HCT116 (cell line): ENCODE measurements at regions not wholly inside any gene's neighbourhood (a gene's known extent, or its start where the extent isn't known, plus 50 kb on each side); places are given as distances from the start of the nearest gene placed in this dataset.

Experiments
- ATAC-seq: fragments of 200-7000 bp; cut with Tn5 transposase; 2 replicates; pipeline ENCODE4 v1.9.1; 2020; ENCODE audit warnings: mild to moderate bottlenecking, moderate library complexity
- BruUV-seq: library from RNA; stranded (reverse); fragments of 400-500 nt; replicated peaks from 2 replicates; lab custom pipeline; 2021; lab: Mats Ljungman, UMichigan
- CTCF ChIA-PET: fragments of 300-600 bp; sonication (Branson Sonifier 250); formaldehyde crosslinking; loops from one replicate; lab custom pipeline; 2021; ENCODE audit warnings: antibody characterized with exemption; lab: Charles Lee
- POLR2A ChIA-PET: fragments of 300-600, 350-600 bp; sonication (Branson Sonifier 250); formaldehyde crosslinking; loops from one replicate; lab custom pipeline; 2021; ENCODE audit warnings: antibody characterized with exemption; lab: Charles Lee
- RAD21 ChIA-PET, 2 experiments: fragments of 300-600 bp; sonication (Branson Sonifier 250); formaldehyde crosslinking; loops; one replicate each; lab custom pipeline; 2023; ENCODE audit warnings: low total read pairs in 2 of 2; ENCODE audit not compliant: uncharacterized antibody in 2 of 2, unreplicated experiment in 2 of 2, low non-redundant PET in 1 of 2; lab: Charles Lee
- DNase-seq: peaks from one replicate; pipeline ENCODE4 v3.0.0-alpha.2; 2010; ENCODE audit warnings: low read depth, low spot score
- H2AFZ ChIP-seq: fragments of 200-600 bp; shearing (Covaris generic), sonication (generic); 2 replicates; pipeline ENCODE4 v1.6.1; 2017; ENCODE audit warnings: low read depth, mixed run types, mixed read lengths, antibody characterized with exemption, low read length; ENCODE audit not compliant: poor library complexity, severe bottlenecking
- H3K27ac ChIP-seq: 2 replicates; pipeline ENCODE4 v1.5.1; 2012; ENCODE audit warnings: low read depth, low read length
- H3K27me3 ChIP-seq: fragments of 200-600 bp; sonication (generic); 2 replicates; pipeline ENCODE4 v1.6.1; 2016; ENCODE audit warnings: mixed run types, low read length, mixed read lengths; ENCODE audit not compliant: insufficient read depth
- H3K36me3 ChIP-seq, 2 experiments: fragments of 200-500 bp in 1 of 2; fragments of 200-600 bp in 1 of 2; sonication (Bioruptor generic) in 1 of 2; sonication (generic) in 1 of 2; 2 replicates each; pipeline versions ENCODE4 v1.5.1 to v1.6.1; 2014 to 2016; ENCODE audit warnings: low read length in 2 of 2, inconsistent platforms in 1 of 2, mixed read lengths in 1 of 2, mixed run types in 1 of 2; ENCODE audit not compliant: insufficient read depth in 2 of 2, control insufficient read depth in 1 of 2
- H3K4me1 ChIP-seq, 2 experiments: fragments of 200-600 bp in 1 of 2; sonication (generic) in 1 of 2; 2 replicates each; pipeline versions ENCODE4 v1.5.1 to v1.6.1; 2012 to 2017; ENCODE audit warnings: low read length in 2 of 2, inconsistent platforms in 1 of 2, mild to moderate bottlenecking in 1 of 2, mixed read lengths in 1 of 2, mixed run types in 1 of 2, moderate library complexity in 1 of 2; ENCODE audit not compliant: insufficient read depth in 2 of 2, control insufficient read depth in 1 of 2
- H3K4me2 ChIP-seq: fragments of 200-600 bp; sonication (generic); 2 replicates; pipeline ENCODE4 v1.6.1; 2017; ENCODE audit warnings: mixed run types, low read length, mixed read lengths
- H3K4me3 ChIP-seq, 2 experiments: fragments of 200-600 bp in 1 of 2; sonication (generic) in 1 of 2; replicated peaks in 1 of 2; 2 replicates each; pipeline ENCODE4 v1.5.1; 2011 to 2016; ENCODE audit warnings: low read length in 2 of 2, control low read depth in 1 of 2, low read depth in 1 of 2, mild to moderate bottlenecking in 1 of 2, mixed read lengths in 1 of 2, mixed run types in 1 of 2
- H3K79me2 ChIP-seq: fragments of 200-600 bp; sonication (generic); 2 replicates; pipeline ENCODE4 v1.6.1; 2017; ENCODE audit warnings: mild to moderate bottlenecking, mixed run types, low read length, moderate library complexity, mixed read lengths; ENCODE audit not compliant: insufficient read depth
- H3K9ac ChIP-seq: fragments of 200-600 bp; sonication (generic); 2 replicates; pipeline ENCODE4 v1.6.1; 2016; ENCODE audit warnings: low read length, mixed read lengths
- H3K9me2 ChIP-seq: fragments of 200-600 bp; sonication (generic), shearing (Covaris generic); 2 replicates; pipeline ENCODE4 v1.6.1; 2017; ENCODE audit warnings: mixed run types, mild to moderate bottlenecking, moderate library complexity; ENCODE audit not compliant: insufficient read depth
- H3K9me3 ChIP-seq, 2 experiments: fragments of 200-500 bp in 1 of 2; fragments of 200-600 bp in 1 of 2; sonication (Bioruptor generic) in 1 of 2; sonication (generic) in 1 of 2; 2 replicates each; pipeline ENCODE4 v1.6.1; 2014 to 2017; ENCODE audit warnings: low read length in 2 of 2, mixed read lengths in 2 of 2, inconsistent platforms in 1 of 2, low read depth in 1 of 2, mild to moderate bottlenecking in 1 of 2, mixed run types in 1 of 2, moderate library complexity in 1 of 2; ENCODE audit not compliant: control insufficient read depth in 1 of 2, insufficient read depth in 1 of 2
- H4K20me1 ChIP-seq: fragments of 200-600 bp; sonication (generic), shearing (Covaris generic); 2 replicates; pipeline ENCODE4 v1.6.1; 2017; ENCODE audit warnings: mixed run types, mild to moderate bottlenecking, moderate library complexity; ENCODE audit not compliant: insufficient read depth
- CBX3 ChIP-seq: IDR thresholded peaks from 2 replicates; pipeline ENCODE4 v1.6.1; 2012; ENCODE audit warnings: low read depth
- EGR1 ChIP-seq: IDR thresholded peaks from 2 replicates; pipeline ENCODE4 v1.6.1; 2012; ENCODE audit warnings: low read depth
- ELF1 ChIP-seq: IDR thresholded peaks from 2 replicates; pipeline ENCODE4 v1.6.1; 2012; ENCODE audit warnings: low read depth, borderline replicate concordance
- EZH2 ChIP-seq: fragments of 200-600 bp; sonication (generic); IDR thresholded peaks from 2 replicates; pipeline ENCODE4 v1.6.1; 2017; ENCODE audit warnings: antibody characterized with exemption, mixed run types
- FOSL1 ChIP-seq: IDR thresholded peaks from 2 replicates; pipeline ENCODE4 v1.6.1; 2012; ENCODE audit warnings: low read depth
- JUND ChIP-seq: IDR thresholded peaks from 2 replicates; pipeline ENCODE4 v1.6.1; 2012
- MAX ChIP-seq: IDR thresholded peaks from 2 replicates; pipeline ENCODE4 v1.6.1; 2012
- POLR2A ChIP-seq: IDR thresholded peaks from 2 replicates; pipeline ENCODE4 v1.7.0; 2011; ENCODE audit warnings: borderline replicate concordance; ENCODE audit not compliant: insufficient read depth, insufficient read length; ENCODE audit errors: extremely low read depth
- POLR2AphosphoS5 ChIP-seq: IDR thresholded peaks from 2 replicates; pipeline ENCODE4 v1.6.1; 2011; ENCODE audit warnings: mild to moderate bottlenecking, low read depth, low read length, moderate library complexity
- RAD21 ChIP-seq: IDR thresholded peaks from 2 replicates; pipeline ENCODE4 v1.6.1; 2012; ENCODE audit warnings: low read depth, mild to moderate bottlenecking
- SIN3A ChIP-seq: IDR thresholded peaks from 2 replicates; pipeline ENCODE4 v1.6.1; 2012; ENCODE audit warnings: low read depth
- SP1 ChIP-seq: IDR thresholded peaks from 2 replicates; pipeline ENCODE4 v1.6.1; 2012; ENCODE audit warnings: low read depth
- SRF ChIP-seq: IDR thresholded peaks from 2 replicates; pipeline ENCODE4 v1.6.1; 2012; ENCODE audit warnings: low read depth
- TCF7L2 ChIP-seq: IDR thresholded peaks from 2 replicates; pipeline ENCODE4 v1.7.0; 2011; ENCODE audit warnings: borderline replicate concordance, inconsistent platforms; ENCODE audit not compliant: insufficient read depth, insufficient read length; ENCODE audit errors: extremely low read depth
- YY1 ChIP-seq: IDR thresholded peaks from 2 replicates; pipeline ENCODE4 v1.6.1; 2011; ENCODE audit warnings: low read length, low read depth, moderate library complexity, mild to moderate bottlenecking; ENCODE audit not compliant: insufficient replicate concordance; ENCODE audit errors: extremely low read depth
- ZFX ChIP-seq: fragments of 450-650 bp; IDR thresholded peaks from 2 replicates; pipeline ENCODE4 v1.6.1; 2017
- intact Hi-C: fragments of 100-400 bp; cut with micrococcal nuclease; formaldehyde crosslinking; loops from 2 replicates; pipeline ENCODE4 v1.10.0; 2022
- TF ChIP-seq, protein P1 (sequence below): IDR thresholded peaks from 2 replicates; pipeline ENCODE4 v1.6.1; 2011; ENCODE audit warnings: mild to moderate bottlenecking, low read length, moderate library complexity; ENCODE audit not compliant: insufficient replicate concordance; ENCODE audit errors: extremely low read depth
- TF ChIP-seq, protein P2 (sequence below): IDR thresholded peaks from 2 replicates; pipeline ENCODE4 v1.6.1; 2012; ENCODE audit warnings: low read depth
- TF ChIP-seq, protein P3 (sequence below): IDR thresholded peaks from 2 replicates; pipeline ENCODE4 v1.6.1; 2012
- TF ChIP-seq, protein P4 (sequence below), 3 experiments: fragments of 200-600 bp in 1 of 3; sonication (generic) in 1 of 3; IDR thresholded peaks in 2 of 3; conservative IDR thresholded peaks in 1 of 3; 2 replicates each; pipeline ENCODE4 v1.5.1; 2012 to 2017; ENCODE audit warnings: low read depth in 2 of 3, low read length in 2 of 3, antibody characterized with exemption in 1 of 3, borderline replicate concordance in 1 of 3, control low read depth in 1 of 3, mild to moderate bottlenecking in 1 of 3, mixed read lengths in 1 of 3, mixed run types in 1 of 3, moderate library complexity in 1 of 3; ENCODE audit not compliant: insufficient read depth in 1 of 3

GRCh38 chr11:91397134-91397468 lies 827.5 kb upstream of the FAT3 start:
- DNase-seq (no peak), ATAC-seq (no peak)
- intact Hi-C loops: no loop called here
- Histone ChIP-seq H3K79me2 (no peaks in the 10 kb centered on the region), H4K20me1 (no peaks in the 10 kb centered on the region), H3K9ac (no peak overlapping the region), H2AFZ (no peak overlapping the region), H3K36me3 (no peaks in the 10 kb centered on the region), H3K4me2 (no peak overlapping the region), H3K9me3 (peaks cover 7 to 9% of the 10 kb centered on the region in 2 experiments; a peak in 2 of 4 replicates), H3K27me3 (no peaks in the 10 kb centered on the region), H3K27ac (no peak overlapping the region), H3K4me1 (no peaks in the 10 kb centered on the region), H3K9me2 (no peaks in the 10 kb centered on the region), H3K4me3 (no peak overlapping the region)
- TF ChIP-seq, protein P1, sequence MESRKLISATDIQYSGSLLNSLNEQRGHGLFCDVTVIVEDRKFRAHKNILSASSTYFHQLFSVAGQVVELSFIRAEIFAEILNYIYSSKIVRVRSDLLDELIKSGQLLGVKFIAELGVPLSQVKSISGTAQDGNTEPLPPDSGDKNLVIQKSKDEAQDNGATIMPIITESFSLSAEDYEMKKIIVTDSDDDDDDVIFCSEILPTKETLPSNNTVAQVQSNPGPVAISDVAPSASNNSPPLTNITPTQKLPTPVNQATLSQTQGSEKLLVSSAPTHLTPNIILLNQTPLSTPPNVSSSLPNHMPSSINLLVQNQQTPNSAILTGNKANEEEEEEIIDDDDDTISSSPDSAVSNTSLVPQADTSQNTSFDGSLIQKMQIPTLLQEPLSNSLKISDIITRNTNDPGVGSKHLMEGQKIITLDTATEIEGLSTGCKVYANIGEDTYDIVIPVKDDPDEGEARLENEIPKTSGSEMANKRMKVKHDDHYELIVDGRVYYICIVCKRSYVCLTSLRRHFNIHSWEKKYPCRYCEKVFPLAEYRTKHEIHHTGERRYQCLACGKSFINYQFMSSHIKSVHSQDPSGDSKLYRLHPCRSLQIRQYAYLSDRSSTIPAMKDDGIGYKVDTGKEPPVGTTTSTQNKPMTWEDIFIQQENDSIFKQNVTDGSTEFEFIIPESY: no peak
- TF ChIP-seq ELF1 (no peak), MAX (no peak), RAD21 (no peak), EGR1 (no peak), POLR2A (no peak), JUND (no peak), SIN3A (no peak), ZFX (no peak), SRF (no peak), SP1 (no peak), FOSL1 (no peak), YY1 (no peak), POLR2AphosphoS5 (no peak), TCF7L2 (no peak), EZH2 (no peak), CBX3 (no peak)
- TF ChIP-seq, protein P2, sequence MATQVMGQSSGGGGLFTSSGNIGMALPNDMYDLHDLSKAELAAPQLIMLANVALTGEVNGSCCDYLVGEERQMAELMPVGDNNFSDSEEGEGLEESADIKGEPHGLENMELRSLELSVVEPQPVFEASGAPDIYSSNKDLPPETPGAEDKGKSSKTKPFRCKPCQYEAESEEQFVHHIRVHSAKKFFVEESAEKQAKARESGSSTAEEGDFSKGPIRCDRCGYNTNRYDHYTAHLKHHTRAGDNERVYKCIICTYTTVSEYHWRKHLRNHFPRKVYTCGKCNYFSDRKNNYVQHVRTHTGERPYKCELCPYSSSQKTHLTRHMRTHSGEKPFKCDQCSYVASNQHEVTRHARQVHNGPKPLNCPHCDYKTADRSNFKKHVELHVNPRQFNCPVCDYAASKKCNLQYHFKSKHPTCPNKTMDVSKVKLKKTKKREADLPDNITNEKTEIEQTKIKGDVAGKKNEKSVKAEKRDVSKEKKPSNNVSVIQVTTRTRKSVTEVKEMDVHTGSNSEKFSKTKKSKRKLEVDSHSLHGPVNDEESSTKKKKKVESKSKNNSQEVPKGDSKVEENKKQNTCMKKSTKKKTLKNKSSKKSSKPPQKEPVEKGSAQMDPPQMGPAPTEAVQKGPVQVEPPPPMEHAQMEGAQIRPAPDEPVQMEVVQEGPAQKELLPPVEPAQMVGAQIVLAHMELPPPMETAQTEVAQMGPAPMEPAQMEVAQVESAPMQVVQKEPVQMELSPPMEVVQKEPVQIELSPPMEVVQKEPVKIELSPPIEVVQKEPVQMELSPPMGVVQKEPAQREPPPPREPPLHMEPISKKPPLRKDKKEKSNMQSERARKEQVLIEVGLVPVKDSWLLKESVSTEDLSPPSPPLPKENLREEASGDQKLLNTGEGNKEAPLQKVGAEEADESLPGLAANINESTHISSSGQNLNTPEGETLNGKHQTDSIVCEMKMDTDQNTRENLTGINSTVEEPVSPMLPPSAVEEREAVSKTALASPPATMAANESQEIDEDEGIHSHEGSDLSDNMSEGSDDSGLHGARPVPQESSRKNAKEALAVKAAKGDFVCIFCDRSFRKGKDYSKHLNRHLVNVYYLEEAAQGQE: no peak
- TF ChIP-seq, protein P3, sequence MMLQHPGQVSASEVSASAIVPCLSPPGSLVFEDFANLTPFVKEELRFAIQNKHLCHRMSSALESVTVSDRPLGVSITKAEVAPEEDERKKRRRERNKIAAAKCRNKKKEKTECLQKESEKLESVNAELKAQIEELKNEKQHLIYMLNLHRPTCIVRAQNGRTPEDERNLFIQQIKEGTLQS: no peak
- TF ChIP-seq, protein P4, sequence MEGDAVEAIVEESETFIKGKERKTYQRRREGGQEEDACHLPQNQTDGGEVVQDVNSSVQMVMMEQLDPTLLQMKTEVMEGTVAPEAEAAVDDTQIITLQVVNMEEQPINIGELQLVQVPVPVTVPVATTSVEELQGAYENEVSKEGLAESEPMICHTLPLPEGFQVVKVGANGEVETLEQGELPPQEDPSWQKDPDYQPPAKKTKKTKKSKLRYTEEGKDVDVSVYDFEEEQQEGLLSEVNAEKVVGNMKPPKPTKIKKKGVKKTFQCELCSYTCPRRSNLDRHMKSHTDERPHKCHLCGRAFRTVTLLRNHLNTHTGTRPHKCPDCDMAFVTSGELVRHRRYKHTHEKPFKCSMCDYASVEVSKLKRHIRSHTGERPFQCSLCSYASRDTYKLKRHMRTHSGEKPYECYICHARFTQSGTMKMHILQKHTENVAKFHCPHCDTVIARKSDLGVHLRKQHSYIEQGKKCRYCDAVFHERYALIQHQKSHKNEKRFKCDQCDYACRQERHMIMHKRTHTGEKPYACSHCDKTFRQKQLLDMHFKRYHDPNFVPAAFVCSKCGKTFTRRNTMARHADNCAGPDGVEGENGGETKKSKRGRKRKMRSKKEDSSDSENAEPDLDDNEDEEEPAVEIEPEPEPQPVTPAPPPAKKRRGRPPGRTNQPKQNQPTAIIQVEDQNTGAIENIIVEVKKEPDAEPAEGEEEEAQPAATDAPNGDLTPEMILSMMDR (IDR thresholded peaks at IDR 0.05 in 2 of 3, conservative IDR thresholded peaks at IDR 0.05 in 1 of 3; ENCODE audit: borderline replicate concordance in 1 of 3, insufficient read depth in 1 of 3, low read depth in 2 of 3, low read length in 2 of 3): no peak
- BruUV-seq: no TSS peak
- POLR2A ChIA-PET: no interaction called here
- RAD21 ChIA-PET: no interaction called here
- CTCF ChIA-PET: no interaction called here
